Trophoblast cell (in vitro differentiated cells and primary cell): ENCODE measurements at regions not wholly inside any gene's neighbourhood (a gene's known extent, or its start where the extent isn't known, plus 50 kb on each side); places are given as distances from the start of the nearest gene placed in this dataset.
A peak's percentile ranks its signal among the peaks of the same experiment; 100 is the strongest.

Source experiments
- DNase-seq, 2 donors: peaks; one replicate each; pipeline ENCODE4 v3.0.0-alpha.2; 2016
- H2AFZ ChIP-seq: 2 replicates; pipeline ENCODE4 v1.6.1; 2013; ENCODE audit warnings: low read length, moderate library complexity, mild to moderate bottlenecking; ENCODE audit not compliant: insufficient read depth, poor library complexity
- H2AK5ac ChIP-seq: 2 replicates; pipeline ENCODE4 v1.6.1; 2013; ENCODE audit warnings: mild to moderate bottlenecking, low read length
- H2BK120ac ChIP-seq: 2 replicates; pipeline ENCODE4 v1.6.1; 2013; ENCODE audit warnings: low read length, mild to moderate bottlenecking, moderate library complexity; ENCODE audit not compliant: insufficient read depth, poor library complexity
- H2BK12ac ChIP-seq: 2 replicates; pipeline ENCODE4 v1.6.1; 2013; ENCODE audit warnings: mild to moderate bottlenecking, low read length, moderate library complexity
- H2BK5ac ChIP-seq: 2 replicates; pipeline ENCODE4 v1.6.1; 2013; ENCODE audit warnings: low read length, low read depth, moderate library complexity, mild to moderate bottlenecking; ENCODE audit not compliant: poor library complexity
- H3K14ac ChIP-seq: 2 replicates; pipeline ENCODE4 v1.6.1; 2013; ENCODE audit warnings: mild to moderate bottlenecking, low read length
- H3K18ac ChIP-seq: 2 replicates; pipeline ENCODE4 v1.6.1; 2013; ENCODE audit warnings: mild to moderate bottlenecking, low read length
- H3K23ac ChIP-seq: 2 replicates; pipeline ENCODE4 v1.6.1; 2013; ENCODE audit warnings: low read length
- H3K27ac ChIP-seq: 2 replicates; pipeline ENCODE4 v1.5.1; 2013; ENCODE audit warnings: low read depth, mild to moderate bottlenecking, inconsistent platforms, low read length, moderate library complexity
- H3K27me3 ChIP-seq: 2 replicates; pipeline ENCODE4 v1.6.1; 2013; ENCODE audit warnings: inconsistent platforms, mild to moderate bottlenecking, low read length, moderate library complexity; ENCODE audit not compliant: insufficient read depth
- H3K36me3 ChIP-seq, 2 experiments: 1 replicate in 1 of 2; 2 replicates in 1 of 2; pipeline ENCODE4 v1.6.1; 2013; ENCODE audit warnings: low read length in 2 of 2, mild to moderate bottlenecking in 2 of 2, moderate library complexity in 1 of 2; ENCODE audit not compliant: insufficient read depth in 2 of 2, control insufficient read depth in 1 of 2
- H3K4ac ChIP-seq: 2 replicates; pipeline ENCODE4 v1.6.1; 2013; ENCODE audit warnings: low read depth, mild to moderate bottlenecking, low read length, moderate library complexity
- H3K4me1 ChIP-seq, 2 experiments: 1 replicate in 1 of 2; 2 replicates in 1 of 2; pipeline ENCODE4 v1.6.1; 2013; ENCODE audit warnings: low read length in 2 of 2, mild to moderate bottlenecking in 2 of 2, moderate library complexity in 1 of 2; ENCODE audit not compliant: insufficient read depth in 2 of 2, control insufficient read depth in 1 of 2
- H3K4me2 ChIP-seq: 2 replicates; pipeline ENCODE4 v1.6.1; 2013; ENCODE audit warnings: inconsistent platforms, mild to moderate bottlenecking, low read length, moderate library complexity
- H3K4me3 ChIP-seq: 2 replicates; pipeline ENCODE4 v1.5.1; 2013; ENCODE audit warnings: mild to moderate bottlenecking, low read depth, low read length, inconsistent platforms
- H3K79me1 ChIP-seq: one replicate; pipeline ENCODE4 v1.6.1; 2013; ENCODE audit warnings: low read length
- H3K79me2 ChIP-seq: 2 replicates; pipeline ENCODE4 v1.6.1; 2013; ENCODE audit warnings: low read length, mild to moderate bottlenecking; ENCODE audit not compliant: control insufficient read depth, insufficient read depth, poor library complexity
- H3K9ac ChIP-seq: 2 replicates; pipeline ENCODE4 v1.6.1; 2013; ENCODE audit warnings: mild to moderate bottlenecking, low read length
- H3K9me3 ChIP-seq: 2 replicates; pipeline ENCODE4 v1.6.1; 2013; ENCODE audit warnings: low read depth, mild to moderate bottlenecking, control low read depth, inconsistent platforms, low read length; ENCODE audit not compliant: insufficient read depth
- H4K12ac ChIP-seq: 2 replicates; pipeline ENCODE4 v1.6.1; 2013; ENCODE audit warnings: low read depth, mild to moderate bottlenecking, low read length, moderate library complexity
- H4K8ac ChIP-seq: 2 replicates; pipeline ENCODE4 v1.6.1; 2013; ENCODE audit warnings: low read depth, mild to moderate bottlenecking, low read length, moderate library complexity
- H4K91ac ChIP-seq: one replicate; pipeline ENCODE4 v1.6.1; 2013; ENCODE audit warnings: low read depth, mild to moderate bottlenecking, low read length, moderate library complexity
- WGBS: extraction: QIAGEN DNeasy Blood & Tissue Kit; methylation state at CpG from one replicate; pipeline ENCODE4 v1.1.7; 2013; ENCODE audit warnings: missing lambda C conversion rate; ENCODE audit not compliant: insufficient read length, insufficient coverage; ENCODE audit errors: extremely low coverage; 5-methylcytosine and 5-hydroxymethylcytosine counted together

- Histone ChIP-seq H3K79me1 (peaks cover 2% of the 10 kb centered on the region), H3K4me2 (no peak overlapping the region), H3K9ac (no peak overlapping the region), H3K79me2 (no peaks in the 10 kb centered on the region), H4K91ac (no peak overlapping the region), H3K36me3 (no peaks in the 10 kb centered on the region), H2BK12ac (no peak overlapping the region), H2BK120ac (no peak overlapping the region), H3K14ac (no peak overlapping the region), H3K9me3 (no peaks in the 10 kb centered on the region), H2AFZ (no peak overlapping the region), H4K12ac (no peak overlapping the region), H3K18ac (no peak overlapping the region), H3K27me3 (no peaks in the 10 kb centered on the region), H3K4me3 (no peak overlapping the region), H2AK5ac (no peak overlapping the region), H3K4ac (no peak overlapping the region), H4K8ac (no peak overlapping the region), H3K23ac (no peak overlapping the region), H3K4me1 (peaks cover 3 to 7% of the 10 kb centered on the region in 2 experiments), H3K27ac (no peak overlapping the region), H2BK5ac (peak overlapping the region; percentile 63)
- DNase-seq = no peak
- no CpG with 5 or more reads among the region's 6 CpGs for WGBS
These were observed 262.9 kb downstream of the RDH14 start for GRCh38 chr2:18297534-18298058.

- no peak for DNase-seq
- Histone ChIP-seq H3K14ac (no peak overlapping the region), H3K79me1 (no peaks in the 10 kb centered on the region)
These were observed 270.1 kb downstream of the RDH14 start for GRCh38 chr2:18290386-18290785.

GRCh38 chr2:18286897-18287296 lies 273.6 kb downstream of the RDH14 start:
- no peaks in the 10 kb centered on the region for H3K36me3 ChIP-seq
- H3K4ac ChIP-seq = no peak overlapping the region
- H3K4me3 ChIP-seq = no peak overlapping the region
- no peak overlapping the region for H2AK5ac ChIP-seq
- no peaks in the 10 kb centered on the region for H3K9me3 ChIP-seq
- no peak overlapping the region for H2BK5ac ChIP-seq
- H3K79me1 ChIP-seq = no peaks in the 10 kb centered on the region
- no peaks in the 10 kb centered on the region for H3K79me2 ChIP-seq
- H4K8ac ChIP-seq = no peak overlapping the region
- H3K27ac ChIP-seq = no peak overlapping the region
- H3K4me2 ChIP-seq = no peak overlapping the region
- no peak overlapping the region for H3K18ac ChIP-seq
- no peak for DNase-seq
- H3K14ac ChIP-seq = no peak overlapping the region
- no peak overlapping the region for H3K23ac ChIP-seq
- no peak overlapping the region for H4K91ac ChIP-seq
- no peaks in the 10 kb centered on the region for H3K27me3 ChIP-seq
- H3K4me1 ChIP-seq = no peaks in the 10 kb centered on the region
- H2BK12ac ChIP-seq = no peak overlapping the region
- H4K12ac ChIP-seq = no peak overlapping the region
- H2AFZ ChIP-seq = no peak overlapping the region
- no peak overlapping the region for H2BK120ac ChIP-seq
- no peak overlapping the region for H3K9ac ChIP-seq

More at GRCh38 chr2:18290386-18290785, 270.1 kb downstream of the RDH14 start:
- no peak overlapping the region for H2BK120ac ChIP-seq
- H4K91ac ChIP-seq = no peak overlapping the region
- H2BK5ac ChIP-seq = no peak overlapping the region
- no peak overlapping the region for H3K4me3 ChIP-seq
- H3K18ac ChIP-seq = no peak overlapping the region
- H3K9ac ChIP-seq = no peak overlapping the region
- no peak overlapping the region for H2AFZ ChIP-seq
- no peak overlapping the region for H3K4me2 ChIP-seq
- no peaks in the 10 kb centered on the region for H3K27me3 ChIP-seq
- no peak overlapping the region for H4K12ac ChIP-seq
- no peaks in the 10 kb centered on the region for H3K36me3 ChIP-seq
- H3K27ac ChIP-seq = no peak overlapping the region
- no peaks in the 10 kb centered on the region for H3K4me1 ChIP-seq
- H3K9me3 ChIP-seq = no peaks in the 10 kb centered on the region
- H2AK5ac ChIP-seq = no peak overlapping the region
- no peak overlapping the region for H2BK12ac ChIP-seq
- no peaks in the 10 kb centered on the region for H3K79me2 ChIP-seq
- H3K4ac ChIP-seq = no peak overlapping the region
- H3K23ac ChIP-seq = no peak overlapping the region
- H4K8ac ChIP-seq = no peak overlapping the region

- no peak overlapping the region for H2AFZ ChIP-seq
- H4K91ac ChIP-seq = no peak overlapping the region
- no CpG with 5 or more reads among the region's 4 CpGs for WGBS
- H3K79me1 ChIP-seq = no peaks in the 10 kb centered on the region
- H3K18ac ChIP-seq = no peak overlapping the region
- no peak overlapping the region for H2BK5ac ChIP-seq
- no peak overlapping the region for H3K4me2 ChIP-seq
- H4K12ac ChIP-seq = no peak overlapping the region
- H3K14ac ChIP-seq = no peak overlapping the region
- H3K4me3 ChIP-seq = no peak overlapping the region
- no peak overlapping the region for H4K8ac ChIP-seq
- H2BK12ac ChIP-seq = no peak overlapping the region
- H3K9me3 ChIP-seq = no peaks in the 10 kb centered on the region
- no peak overlapping the region for H2AK5ac ChIP-seq
- H2BK120ac ChIP-seq = no peak overlapping the region
- H3K4ac ChIP-seq = no peak overlapping the region
- no peak overlapping the region for H3K9ac ChIP-seq
- H3K23ac ChIP-seq = no peak overlapping the region
- no peak for DNase-seq
- H3K27ac ChIP-seq = no peak overlapping the region
- H3K36me3 ChIP-seq = no peaks in the 10 kb centered on the region
- H3K4me1 ChIP-seq = no peaks in the 10 kb centered on the region
- no peaks in the 10 kb centered on the region for H3K79me2 ChIP-seq
- no peaks in the 10 kb centered on the region for H3K27me3 ChIP-seq
These were observed 276.1 kb downstream of the RDH14 start for GRCh38 chr2:18284331-18284730.
